ENCODE measurements at regions not wholly inside any gene's neighbourhood (a gene's known extent, or its start where the extent isn't known, plus 50 kb on each side); places are given as distances from the start of the nearest gene placed in this dataset.
"Not testable (repeated sequence)": the region's sequence is repeated elsewhere in the genome, so short reads cannot be mapped to it uniquely, and the experiment has no call there.

GRCh38 chr9:119898316-119898715 is 529.1 kb upstream of the BRINP1 start:
- no peak for DNase-seq

- no peak for DNase-seq
Measured at GRCh38 chr9:119884438-119884837, 515.2 kb upstream of the BRINP1 start.

- DNase-seq, result no peak
Measured at GRCh38 chr9:119881898-119882297, 512.7 kb upstream of the BRINP1 start.

- no peak for DNase-seq
Measured at GRCh38 chr9:119880361-119880760, 511.1 kb upstream of the BRINP1 start.

GRCh38 chr9:119877306-119877705 is 508.1 kb upstream of the BRINP1 start:
- no peak for DNase-seq

GRCh38 chr9:119873877-119874276 is 504.6 kb upstream of the BRINP1 start:
- no peak for DNase-seq

GRCh38 chr9:119870251-119870650 is 501.0 kb upstream of the BRINP1 start:
- DNase-seq, result not testable (repeated sequence)

GRCh38 chr9:119868694-119869093 is 499.5 kb upstream of the BRINP1 start:
- no peak for DNase-seq

GRCh38 chr9:119861842-119862241 is 492.6 kb upstream of the BRINP1 start:
- DNase-seq, result no peak

- DNase-seq, result no peak
Measured at GRCh38 chr9:119859128-119859527, 489.9 kb upstream of the BRINP1 start.

GRCh38 chr9:119853126-119853525 is 483.9 kb upstream of the BRINP1 start:
- no peak for DNase-seq

- no peak for DNase-seq
Measured at GRCh38 chr9:119852390-119852789, 483.2 kb upstream of the BRINP1 start.

GRCh38 chr9:119844431-119844830 is 475.2 kb upstream of the BRINP1 start:
- no peak for DNase-seq

GRCh38 chr9:119841016-119841415 is 471.8 kb upstream of the BRINP1 start:
- DNase-seq, result no peak

GRCh38 chr9:119839888-119840287 is 470.7 kb upstream of the BRINP1 start:
- DNase-seq, result no peak

GRCh38 chr9:119838210-119838609 is 469.0 kb upstream of the BRINP1 start:
- no peak for DNase-seq

GRCh38 chr9:119836036-119836435 is 466.8 kb upstream of the BRINP1 start:
- DNase-seq, result no peak

GRCh38 chr9:119834064-119834620 is 464.9 kb upstream of the BRINP1 start:
- DNase-seq, result no peak

- DNase-seq, result no peak
Measured at GRCh38 chr9:119831309-119831708, 462.1 kb upstream of the BRINP1 start.

- DNase-seq, result no peak
Measured at GRCh38 chr9:119829748-119830147, 460.5 kb upstream of the BRINP1 start.

GRCh38 chr9:119829186-119829585 is 460.0 kb upstream of the BRINP1 start:
- no peak for DNase-seq

GRCh38 chr9:119827526-119827925 is 458.3 kb upstream of the BRINP1 start:
- DNase-seq, result no peak

GRCh38 chr9:119827126-119827525 is 457.9 kb upstream of the BRINP1 start:
- no peak for DNase-seq

- no peak for DNase-seq
Measured at GRCh38 chr9:119818726-119819435, 449.6 kb upstream of the BRINP1 start.

Measured in EL (cell line).